Right lobe of liver (tissue), 6 donors: ENCODE measurements at regions not wholly inside any gene's neighbourhood (a gene's known extent, or its start where the extent isn't known, plus 50 kb on each side); places are given as distances from the start of the nearest gene placed in this dataset.

Experiments
- ATAC-seq, 4 donors: fragments of 200-7000 bp; cut with Tn5 transposase; one replicate each; pipeline ENCODE4 v1.9.1; 2020; ENCODE audit warnings: mild to moderate bottlenecking in 4 of 4, moderate library complexity in 4 of 4
- DNase-seq, 3 donors: peaks; one replicate each; pipeline ENCODE4 v3.0.0-alpha.2; 2020
- H3K27ac ChIP-seq, 3 donors: fragments of 200-600 bp; one replicate each; pipeline ENCODE4 v1.8.0; 2022
- H3K27me3 ChIP-seq, 2 donors: fragments of 200-600 bp; one replicate each; pipeline ENCODE4 v1.8.0; 2022
- H3K36me3 ChIP-seq, 4 donors: fragments of 200-600 bp; sonication (generic) in 1 of 4; one replicate each; pipeline versions ENCODE4 v1.5.1 to v1.8.0; 2017 to 2022; ENCODE audit warnings: control low read depth in 1 of 4
- H3K4me1 ChIP-seq, 4 donors: fragments of 200-600 bp; sonication (generic) in 1 of 4; one replicate each; pipeline versions ENCODE4 v1.5.1 to v1.8.0; 2017 to 2022; ENCODE audit warnings: control low read depth in 1 of 4
- H3K4me3 ChIP-seq, 3 donors: fragments of 200-600 bp; one replicate each; pipeline ENCODE4 v1.8.0; 2022
- H3K9me3 ChIP-seq, 4 donors: fragments of 200-600 bp; sonication (generic) in 1 of 4; one replicate each; pipeline versions ENCODE4 v1.5.1 to v1.8.0; 2017 to 2022; ENCODE audit warnings: control low read depth in 1 of 4
- CTCF ChIP-seq, 4 donors: fragments of 200-600 bp in 3 of 4; fragments of 450-650 bp in 1 of 4; IDR thresholded peaks; one replicate each; pipeline versions ENCODE4 v1.5.1 to v1.8.0; 2016 to 2022; ENCODE audit warnings: antibody characterized with exemption in 4 of 4, mild to moderate bottlenecking in 2 of 4
- POLR2A ChIP-seq: fragments of 450-650 bp; IDR thresholded peaks from one replicate; pipeline ENCODE4 v1.6.1; 2017; ENCODE audit warnings: antibody characterized with exemption, mild to moderate bottlenecking
- WGBS: methylation state at CpG from one replicate; pipeline ENCODE4 v1.1.6; 2018; ENCODE audit warnings: low coverage, low lambda C conversion rate; ENCODE audit not compliant: insufficient coverage; ENCODE audit errors: missing lambda C conversion rate; 5-methylcytosine and 5-hydroxymethylcytosine counted together
- intact Hi-C, 2 donors: fragments of 100-400 bp; cut with DNase I; formaldehyde crosslinking; loops; one replicate each; pipeline versions ENCODE4 v1.11.2 to v1.14.1; 2022
- donor health status: DM: no; HTN: yes; CAD: no.
- donor health status: DM: no; HTN: no; CAD: no.
- donor health status: DM: no; HTN: no; CAD: no.
- donor health status: DM: no; HTN: yes; CAD: no.
- donor health status: DM: no; HTN: yes; CAD: no.

DNA sequence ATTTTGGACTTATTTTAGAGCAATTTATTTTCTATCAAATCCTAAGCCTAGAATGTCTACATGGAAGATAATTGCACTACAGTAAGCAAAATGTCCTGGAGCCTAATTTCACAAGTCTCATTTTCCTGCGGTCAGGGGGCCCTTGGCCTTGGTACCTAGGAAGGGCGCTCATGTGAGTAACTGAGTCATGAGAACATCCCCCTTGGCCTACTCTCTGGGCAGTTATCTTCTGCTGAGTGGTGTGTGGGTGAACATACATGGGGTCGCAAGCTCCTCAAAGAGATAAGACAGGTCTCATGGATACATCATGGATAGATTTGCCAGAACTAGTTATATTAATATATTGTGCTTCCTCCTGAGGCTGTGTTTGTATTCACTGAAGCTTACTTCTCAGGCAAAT lies 211.2 kb upstream of the MARCKS start:
- Histone ChIP-seq H3K9me3 (no peaks in the 10 kb centered on the region), H3K36me3 (no peaks in the 10 kb centered on the region), H3K27ac (no peak overlapping the region), H3K27me3 (no peaks in the 10 kb centered on the region), H3K4me3 (no peak overlapping the region), H3K4me1 (peaks cover 0 to 42% (median 13%) of the 10 kb centered on the region in 4 donors)
- ATAC-seq (no peak), DNase-seq (no peak)
- intact Hi-C loops = no loop called here
- no peak for TF ChIP-seq POLR2A
- TF ChIP-seq CTCF (IDR thresholded peaks at IDR 0.05) = no peak
- WGBS = 88% methylated on average over 3 of the region's 3 CpGs

DNA sequence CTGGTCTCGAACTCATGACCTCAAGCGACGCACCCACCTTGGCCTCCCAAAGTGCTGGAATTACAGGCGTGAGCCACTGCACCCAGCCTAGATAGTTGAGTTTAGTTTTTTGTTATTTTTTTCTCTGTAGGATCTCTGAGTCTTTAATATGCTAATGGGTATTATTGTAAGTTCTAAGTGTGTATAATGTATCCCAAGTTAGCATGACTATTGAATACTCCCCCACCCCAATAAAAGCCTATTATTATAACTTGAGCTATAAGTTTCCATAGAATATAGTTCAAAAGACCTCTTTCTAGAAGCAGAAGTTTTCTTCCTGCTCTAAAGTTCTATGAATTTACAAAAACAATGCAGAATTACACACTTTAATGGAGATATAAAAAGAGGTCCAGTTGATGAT lies 210.4 kb upstream of the MARCKS start:
- ATAC-seq (no peak), DNase-seq (no peak)
- H3K36me3 ChIP-seq = no peaks in the 10 kb centered on the region
- H3K27ac ChIP-seq = no peak overlapping the region
- WGBS = 87% methylated on average over 4 of the region's 4 CpGs
- TF ChIP-seq POLR2A (no peak), CTCF (IDR thresholded peaks at IDR 0.05) (no peak)
- intact Hi-C loops = no loop called here
- H3K4me3 ChIP-seq = no peak overlapping the region
- H3K27me3 ChIP-seq = no peaks in the 10 kb centered on the region
- H3K9me3 ChIP-seq = no peaks in the 10 kb centered on the region
- H3K4me1 ChIP-seq = peaks cover 0 to 41% (median 13%) of the 10 kb centered on the region in 4 donors

DNA sequence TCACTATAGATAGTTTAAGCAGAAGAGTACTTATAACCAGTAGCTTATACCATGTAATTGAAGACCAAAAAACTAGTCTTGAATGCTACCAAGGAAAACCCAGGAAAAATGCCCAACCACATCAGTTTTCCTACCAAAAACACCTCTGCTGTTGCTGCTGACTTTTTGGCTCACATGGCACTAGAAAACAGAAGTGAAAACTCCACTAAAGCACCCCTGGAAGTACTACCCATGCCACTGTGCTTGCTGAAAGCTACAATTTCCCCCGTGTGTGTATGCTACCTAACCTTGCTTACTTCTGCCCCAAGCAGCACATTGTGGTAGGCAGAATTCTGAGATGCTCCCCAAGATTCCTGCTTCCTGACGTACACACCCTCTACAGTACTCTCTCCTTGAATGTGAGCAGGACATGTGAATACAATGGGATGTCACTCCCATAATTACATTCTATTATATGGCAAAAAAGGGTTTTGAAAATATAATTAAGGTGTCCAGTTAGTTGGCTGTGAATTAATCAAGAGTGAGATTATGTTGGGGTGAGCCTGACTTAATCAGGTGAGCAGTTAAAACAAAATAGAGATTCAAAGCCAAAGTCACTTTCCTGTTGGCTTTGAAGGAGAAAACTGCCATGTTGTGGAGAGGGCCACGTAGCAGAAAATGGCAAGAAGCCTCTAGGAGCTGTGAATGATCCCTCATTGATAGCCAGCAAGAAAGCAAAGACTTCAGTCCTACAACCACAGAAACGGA lies 209.8 kb upstream of the MARCKS start:
- no peak overlapping the region for H3K27ac ChIP-seq

DNA sequence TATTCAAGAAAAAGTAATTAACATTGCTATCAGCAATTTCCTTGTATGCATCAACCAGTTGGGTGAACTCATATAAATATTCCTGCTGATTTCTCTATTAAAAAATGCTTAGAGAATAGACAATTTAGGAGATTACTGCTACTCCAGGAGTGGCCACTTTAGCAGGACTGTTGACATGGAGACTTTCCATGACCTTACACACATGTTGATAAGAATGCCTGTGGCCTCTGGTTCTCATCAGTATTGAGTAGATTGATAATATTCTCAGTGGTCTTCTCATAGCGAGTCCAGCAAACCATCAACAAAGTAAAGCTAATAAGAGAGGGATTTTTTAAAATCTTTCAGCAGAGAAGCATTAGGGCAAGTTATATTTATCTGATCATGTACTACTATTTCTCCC lies 208.4 kb upstream of the MARCKS start:
- Histone ChIP-seq H3K36me3 (no peaks in the 10 kb centered on the region), H3K4me1 (peaks cover 0 to 25% (median 5%) of the 10 kb centered on the region in 4 donors), H3K4me3 (no peak overlapping the region), H3K9me3 (no peaks in the 10 kb centered on the region), H3K27ac (peak overlapping the region in 2 of 3 donors; percentile 11 to 46), H3K27me3 (no peaks in the 10 kb centered on the region)
- 71% methylated on average over 1 of the region's 1 CpG for WGBS
- no peak for TF ChIP-seq CTCF (IDR thresholded peaks at IDR 0.05)
- TF ChIP-seq POLR2A = no peak
- ATAC-seq (peak in 3 of 4 donors; percentile 8 to 31 (median 14)), DNase-seq (no peak)
- intact Hi-C loops = no loop called here

More for the DNA sequence above, 209.8 kb upstream of the MARCKS start:
- no peak for TF ChIP-seq POLR2A
- no peak for TF ChIP-seq CTCF (IDR thresholded peaks at IDR 0.05)
- no peaks in the 10 kb centered on the region for H3K9me3 ChIP-seq
- no peaks in the 10 kb centered on the region for H3K36me3 ChIP-seq
- H3K4me3 ChIP-seq = no peak overlapping the region
- no peak for ATAC-seq
- H3K27me3 ChIP-seq = no peaks in the 10 kb centered on the region
- no peak for DNase-seq
- 100% methylated on average over 2 of the region's 4 CpGs for WGBS
- peaks cover 0 to 35% (median 10%) of the 10 kb centered on the region in 4 donors for H3K4me1 ChIP-seq
- intact Hi-C loops = no loop called here
